GM21619 (cell line): ENCODE measurements at regions not wholly inside any gene's neighbourhood (a gene's known extent, or its start where the extent isn't known, plus 50 kb on each side); places are given as distances from the start of the nearest gene placed in this dataset.

Experiments
- ATAC-seq: cut with Tn5 transposase; IDR thresholded peaks from one replicate; pipeline ENCODE4 v1.9.1; 2021; ENCODE audit not compliant: unreplicated experiment

- ATAC-seq = no peak
Measured at GRCh38 chr2:19560785-19561184, 202.4 kb upstream of the OSR1 start.

GRCh38 chr2:19559596-19560240, 201.3 kb upstream of the OSR1 start:
- no peak for ATAC-seq

- no peak for ATAC-seq
Measured at GRCh38 chr2:19556648-19557047, 198.2 kb upstream of the OSR1 start.

DNA sequence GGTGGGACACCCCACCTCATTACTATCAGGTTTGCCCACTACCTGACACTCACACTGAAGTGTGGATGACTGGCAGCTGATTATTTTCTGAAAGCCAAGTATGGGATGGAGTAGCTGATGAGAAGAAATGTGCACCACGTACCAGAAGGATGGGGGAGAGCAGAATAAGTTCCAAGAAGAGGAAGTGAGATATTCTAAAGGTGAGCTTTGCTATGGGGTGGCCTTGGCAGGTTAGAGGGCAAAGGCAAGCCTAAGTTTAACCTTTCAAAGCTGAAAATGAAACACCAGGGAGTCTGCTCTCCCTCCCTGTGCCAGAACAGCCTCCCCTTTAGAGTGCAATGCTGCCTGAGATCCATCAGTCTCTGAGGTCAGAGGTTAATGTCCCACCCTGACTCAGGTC, 196.1 kb upstream of the OSR1 start:
- ATAC-seq = no peak

DNA sequence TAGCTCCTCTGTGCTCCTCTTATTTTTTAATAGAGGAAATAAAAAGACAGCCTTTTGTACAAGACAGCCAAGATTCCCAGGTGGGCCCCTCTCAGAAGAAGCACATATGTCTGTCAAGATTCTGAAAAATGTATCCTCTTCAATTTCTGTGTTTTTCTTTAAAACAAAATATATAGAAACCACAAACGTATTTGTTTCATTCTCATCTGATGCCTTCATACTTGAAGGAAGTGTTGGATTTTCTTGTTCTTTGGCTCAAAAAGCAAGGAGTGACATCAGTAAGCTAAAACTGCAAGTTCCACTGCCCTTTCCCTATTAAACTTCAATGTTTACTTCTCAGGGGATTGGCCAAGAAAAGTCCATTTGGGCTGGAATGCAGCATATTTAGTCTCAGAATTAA, 193.8 kb upstream of the OSR1 start:
- ATAC-seq = no peak

- ATAC-seq = no peak
Measured at GRCh38 chr2:19550750-19551149, 192.3 kb upstream of the OSR1 start.

- ATAC-seq = no peak
Measured at GRCh38 chr2:19549821-19550220, 191.4 kb upstream of the OSR1 start.

DNA sequence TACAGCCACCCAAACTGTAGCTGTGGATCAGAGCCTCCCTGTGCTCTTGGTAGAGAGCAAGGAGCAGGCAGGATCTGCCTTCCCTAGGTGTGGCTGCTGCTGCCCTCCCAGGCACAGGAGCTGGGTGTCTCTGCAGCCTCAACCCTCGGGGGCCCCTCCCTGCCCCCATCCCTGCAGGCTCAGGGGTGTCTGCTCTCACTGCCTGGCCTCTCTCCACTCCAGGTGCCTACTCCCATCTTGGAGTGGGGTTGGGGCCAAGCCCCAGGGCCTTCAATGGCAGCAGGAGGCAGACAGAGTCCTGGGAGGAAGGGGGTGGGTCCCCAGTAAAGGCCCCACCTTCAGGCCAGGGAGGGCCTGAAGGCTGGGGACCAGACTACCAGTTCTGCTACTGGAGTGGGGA, 189.7 kb upstream of the OSR1 start:
- ATAC-seq = no peak

DNA sequence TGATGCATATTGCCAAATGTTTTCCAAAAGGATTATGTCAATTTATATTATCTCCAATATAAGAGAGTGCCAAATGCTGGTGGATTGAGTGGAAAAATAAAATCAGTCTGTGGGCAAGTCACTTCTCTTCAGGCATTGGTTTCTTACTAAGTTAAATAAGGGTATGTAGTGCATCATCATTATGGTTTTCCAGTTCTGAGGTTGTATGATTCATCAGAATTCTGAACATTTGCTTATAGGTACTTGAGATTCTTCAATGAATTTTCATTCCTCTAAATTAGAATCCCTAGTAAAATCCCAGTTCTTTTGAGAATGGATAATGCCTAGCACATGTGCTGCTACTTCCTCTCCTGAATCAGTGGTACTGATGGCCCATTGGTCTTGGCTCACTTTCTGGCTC, 188.9 kb upstream of the OSR1 start:
- ATAC-seq = no peak

GRCh38 chr2:19545507-19545906, 187.1 kb upstream of the OSR1 start:
- ATAC-seq = no peak

DNA sequence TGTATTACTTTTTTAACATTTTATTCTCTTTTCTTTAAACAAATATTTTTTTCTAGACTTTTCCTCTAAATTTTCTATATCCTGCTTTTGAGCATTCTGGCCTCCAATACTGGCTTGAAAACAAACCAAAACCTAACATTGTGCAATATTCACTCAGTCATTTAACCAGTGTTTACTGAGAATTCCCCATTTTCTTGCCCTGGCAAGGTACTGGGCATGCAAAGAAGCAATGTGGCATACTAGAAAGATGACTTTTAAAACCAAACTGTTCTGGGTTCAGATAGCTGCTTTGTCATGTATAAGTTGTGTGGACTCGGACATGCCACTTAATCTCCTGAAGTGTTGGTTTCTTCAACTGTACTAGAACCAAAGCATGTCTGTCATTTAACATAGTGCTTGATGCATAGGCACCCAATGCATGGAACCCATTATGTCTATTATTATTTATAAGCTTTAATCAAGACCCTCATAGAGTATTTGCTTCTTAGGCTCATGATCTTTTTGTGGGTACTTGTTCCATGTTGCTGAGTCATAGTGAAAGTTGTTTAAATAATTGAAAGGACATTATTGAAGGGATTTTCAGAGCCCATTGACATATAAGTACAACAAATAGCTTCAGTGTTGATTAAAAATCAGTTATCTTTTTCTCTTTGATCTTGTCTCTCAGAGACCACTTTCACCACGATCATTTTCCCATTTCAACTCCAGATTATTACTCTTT, 185.4 kb upstream of the OSR1 start:
- ATAC-seq = no peak

- ATAC-seq = no peak
Measured at GRCh38 chr2:19542796-19543662, 184.6 kb upstream of the OSR1 start.

DNA sequence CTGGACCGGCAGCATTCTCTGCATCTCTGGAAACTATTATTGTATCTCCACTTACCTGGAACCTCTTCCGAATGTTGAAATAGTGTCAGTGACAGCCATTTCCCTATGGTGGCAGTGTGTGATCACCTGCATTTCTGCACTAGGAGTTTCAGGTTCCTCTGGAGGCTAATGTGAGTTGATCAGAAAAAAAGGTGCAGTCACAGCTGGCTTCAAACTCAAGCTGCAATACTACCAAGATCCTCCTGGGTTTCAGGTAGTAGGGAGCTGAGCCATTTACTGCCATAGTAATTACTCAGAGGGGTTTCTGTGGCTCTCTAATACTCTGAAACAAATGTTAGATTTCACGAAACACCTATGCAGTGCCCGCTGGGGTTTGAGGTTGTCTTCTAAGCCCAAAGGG, 183.5 kb upstream of the OSR1 start:
- ATAC-seq = no peak

DNA sequence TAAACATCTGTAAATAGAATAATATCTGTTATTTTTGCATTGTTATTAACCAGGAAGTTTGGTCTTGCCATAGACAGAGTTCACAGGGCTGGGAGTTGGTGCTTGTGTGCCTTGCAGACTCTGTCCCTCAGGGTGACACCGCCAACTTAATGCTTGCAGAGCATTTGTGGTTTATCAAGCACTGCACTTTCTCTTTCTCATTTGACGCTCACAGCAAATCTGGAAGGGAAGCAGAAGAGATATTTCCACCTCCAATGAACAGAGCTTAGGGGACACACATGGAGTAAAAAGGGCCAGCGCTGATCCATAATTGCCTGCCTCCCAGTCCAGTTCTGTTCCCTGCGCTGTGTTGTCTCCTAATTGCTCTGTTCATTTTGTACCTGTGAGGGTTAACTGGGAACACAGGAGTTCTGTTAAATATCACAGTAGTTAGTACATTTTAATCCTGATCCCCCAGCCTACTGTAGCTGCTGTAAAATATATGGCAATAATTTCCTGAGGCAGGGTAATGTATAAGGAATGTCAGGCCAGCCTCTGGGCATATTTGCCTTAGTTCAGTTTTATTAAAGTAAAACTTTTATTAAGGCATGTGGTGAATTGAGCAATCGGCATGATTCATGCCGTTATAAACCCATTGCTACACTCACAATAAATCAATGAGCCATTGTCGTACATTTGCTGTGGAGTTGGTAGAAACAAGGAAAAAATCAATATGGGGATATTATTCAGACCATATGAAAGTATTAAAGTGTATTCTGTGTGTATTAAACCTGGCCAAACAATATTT, 182.5 kb upstream of the OSR1 start:
- no peak for ATAC-seq

DNA sequence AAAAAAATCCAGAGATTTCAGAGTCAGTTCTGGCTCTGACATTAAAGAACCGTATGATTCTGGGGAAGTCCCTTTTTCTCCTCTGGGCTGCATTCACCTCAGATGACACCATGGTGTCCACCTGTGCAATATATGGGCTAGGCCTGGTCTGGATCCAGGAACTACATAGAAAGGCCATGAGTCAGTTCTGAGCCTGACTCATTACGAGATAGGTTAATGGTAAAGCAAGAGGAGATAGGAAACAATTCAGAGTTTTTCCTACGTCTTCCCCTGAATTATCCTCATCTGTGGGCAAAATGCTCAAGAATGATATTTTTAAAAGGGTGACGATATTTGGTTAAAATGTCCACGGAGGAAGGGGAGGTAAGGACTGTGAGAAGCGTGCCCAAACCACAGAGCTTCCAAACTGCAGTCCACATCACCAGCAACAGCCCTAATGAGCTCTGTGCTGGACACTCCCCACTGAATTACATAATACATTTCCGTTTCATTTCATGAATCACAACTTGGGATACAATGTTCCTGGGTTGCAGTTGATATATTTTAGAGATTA, 180.1 kb upstream of the OSR1 start:
- no peak for ATAC-seq

DNA sequence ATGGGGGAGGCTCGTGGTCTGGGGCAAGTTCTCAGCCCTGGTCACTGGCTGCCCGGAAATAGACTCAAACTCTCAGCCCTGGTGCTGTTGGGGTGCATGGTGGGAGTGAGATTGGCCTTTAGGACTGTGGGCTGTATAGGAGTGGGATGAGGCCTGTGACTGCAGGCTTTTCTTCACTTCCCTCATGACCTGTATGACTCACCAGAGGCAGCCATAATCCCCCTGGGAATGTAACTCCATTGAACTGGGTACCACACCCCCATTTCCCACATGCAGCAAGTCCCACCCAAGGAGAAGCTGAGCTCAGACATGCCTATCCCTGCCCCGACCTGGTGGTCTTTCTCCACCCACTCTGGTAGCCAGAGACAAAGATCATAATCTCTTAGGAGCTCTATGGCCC, 177.7 kb upstream of the OSR1 start:
- ATAC-seq = no peak

GRCh38 chr2:19532547-19533196, 174.2 kb upstream of the OSR1 start:
- no peak for ATAC-seq

- ATAC-seq = no peak
Measured at GRCh38 chr2:19529677-19530076, 171.3 kb upstream of the OSR1 start.

- ATAC-seq = no peak
Measured at GRCh38 chr2:19527771-19528170, 169.3 kb upstream of the OSR1 start.

- no peak for ATAC-seq
Measured at GRCh38 chr2:19525313-19525712, 166.9 kb upstream of the OSR1 start.
